ENCODE measurements at regions not wholly inside any gene's neighbourhood (a gene's known extent, or its start where the extent isn't known, plus 50 kb on each side); places are given as distances from the start of the nearest gene placed in this dataset.

DNA sequence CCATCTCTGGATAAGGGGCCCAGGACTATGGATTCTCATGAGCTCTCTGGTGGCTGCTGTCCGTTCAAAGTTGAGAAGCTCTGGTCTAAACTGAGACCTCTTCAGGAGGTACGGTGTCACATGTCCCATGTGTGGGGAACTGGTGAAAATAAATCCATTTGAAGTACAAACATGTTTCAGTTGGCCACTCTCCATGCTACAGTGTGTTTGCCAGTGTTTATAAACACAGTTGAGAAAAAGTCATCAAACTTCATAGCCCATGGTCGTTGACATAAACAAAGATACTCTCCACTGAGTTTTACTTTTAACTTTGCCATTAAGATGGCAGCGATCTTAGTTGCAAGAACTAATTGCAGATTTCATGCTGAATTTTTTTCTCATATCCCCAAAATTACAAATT, 72.8 kb downstream of the PSMG1 start:
- DNase-seq (ENCODE audit: extremely low spot score): no peak
- ChIA-PET POLR2A (no interaction called here), CTCF (interaction anchor here (1.1 kb wide), 1 partner anchor 16 kb away, joined by 3 read pairs; no protein-coding TSS in a partner anchor)
- TF ChIP-seq, protein P1, sequence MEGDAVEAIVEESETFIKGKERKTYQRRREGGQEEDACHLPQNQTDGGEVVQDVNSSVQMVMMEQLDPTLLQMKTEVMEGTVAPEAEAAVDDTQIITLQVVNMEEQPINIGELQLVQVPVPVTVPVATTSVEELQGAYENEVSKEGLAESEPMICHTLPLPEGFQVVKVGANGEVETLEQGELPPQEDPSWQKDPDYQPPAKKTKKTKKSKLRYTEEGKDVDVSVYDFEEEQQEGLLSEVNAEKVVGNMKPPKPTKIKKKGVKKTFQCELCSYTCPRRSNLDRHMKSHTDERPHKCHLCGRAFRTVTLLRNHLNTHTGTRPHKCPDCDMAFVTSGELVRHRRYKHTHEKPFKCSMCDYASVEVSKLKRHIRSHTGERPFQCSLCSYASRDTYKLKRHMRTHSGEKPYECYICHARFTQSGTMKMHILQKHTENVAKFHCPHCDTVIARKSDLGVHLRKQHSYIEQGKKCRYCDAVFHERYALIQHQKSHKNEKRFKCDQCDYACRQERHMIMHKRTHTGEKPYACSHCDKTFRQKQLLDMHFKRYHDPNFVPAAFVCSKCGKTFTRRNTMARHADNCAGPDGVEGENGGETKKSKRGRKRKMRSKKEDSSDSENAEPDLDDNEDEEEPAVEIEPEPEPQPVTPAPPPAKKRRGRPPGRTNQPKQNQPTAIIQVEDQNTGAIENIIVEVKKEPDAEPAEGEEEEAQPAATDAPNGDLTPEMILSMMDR (IDR thresholded peaks at IDR 0.05; ENCODE audit: control extremely low read depth, extremely low read depth, low read depth, missing control alignments): no peak

DNA sequence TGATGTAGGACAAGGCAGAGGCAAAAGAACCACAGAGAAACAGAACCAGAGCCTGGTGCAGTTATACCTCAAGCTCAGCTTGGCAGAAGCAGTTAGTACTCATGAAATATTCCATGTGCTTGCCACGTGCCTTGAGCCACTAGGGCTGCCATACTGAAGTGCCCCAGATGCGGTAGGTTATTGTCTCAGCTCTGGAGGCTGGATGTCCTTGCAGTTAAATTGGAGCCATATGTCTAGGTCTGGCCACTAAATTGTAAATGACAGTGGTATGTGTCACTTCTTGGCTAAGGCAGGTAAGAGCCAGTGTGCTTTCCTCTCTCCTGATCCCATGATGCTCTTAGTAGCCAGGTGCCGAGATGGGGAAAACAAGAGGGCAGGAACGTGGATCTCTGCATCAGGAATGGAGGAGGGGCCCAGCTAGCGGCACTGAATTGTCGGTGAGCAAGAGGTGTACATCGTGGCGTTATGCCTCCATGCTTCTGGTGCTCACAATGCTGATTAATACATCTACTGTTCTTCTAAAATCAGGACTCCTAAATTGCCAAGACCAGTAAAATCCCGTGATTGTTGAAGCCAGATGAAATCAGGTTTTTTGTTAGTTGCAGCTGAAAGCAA, 73.5 kb downstream of the PSMG1 start:
- TF ChIP-seq, protein P1 (IDR thresholded peaks at IDR 0.05; ENCODE audit: control extremely low read depth, extremely low read depth, low read depth, missing control alignments): no peak
- DNase-seq (ENCODE audit: extremely low spot score): no peak
- ChIA-PET CTCF (interaction anchor here (1.1 kb wide), 1 partner anchor 17 kb away, joined by 3 read pairs; no protein-coding TSS in a partner anchor), POLR2A (no interaction called here)

DNA sequence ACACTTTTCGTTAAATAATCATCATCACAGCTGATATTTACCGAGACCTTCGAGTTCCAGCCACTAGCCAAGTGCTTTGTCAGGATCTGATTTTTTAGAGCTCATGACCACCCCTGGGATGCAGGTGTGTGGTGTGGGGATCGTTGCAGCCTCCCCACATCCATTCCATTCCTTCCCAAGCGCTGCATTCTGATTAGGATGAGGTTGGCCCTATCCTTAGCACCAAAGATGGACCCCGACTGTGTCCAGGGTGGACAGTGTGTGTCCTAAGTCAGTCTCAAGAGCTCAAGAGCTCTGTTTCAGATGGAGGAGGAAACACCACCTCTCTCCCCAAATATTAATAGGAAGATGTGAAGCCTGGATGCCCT, 74.1 kb downstream of the PSMG1 start:
- CTCF ChIA-PET: interaction anchor here (1.1 kb wide), 1 partner anchor 17 kb away, joined by 3 read pairs; no protein-coding TSS in a partner anchor
- TF ChIP-seq, protein P1 (IDR thresholded peaks at IDR 0.05; ENCODE audit: control extremely low read depth, extremely low read depth, low read depth, missing control alignments): no peak
- POLR2A ChIA-PET: no interaction called here
- DNase-seq (ENCODE audit: extremely low spot score): no peak

DNA sequence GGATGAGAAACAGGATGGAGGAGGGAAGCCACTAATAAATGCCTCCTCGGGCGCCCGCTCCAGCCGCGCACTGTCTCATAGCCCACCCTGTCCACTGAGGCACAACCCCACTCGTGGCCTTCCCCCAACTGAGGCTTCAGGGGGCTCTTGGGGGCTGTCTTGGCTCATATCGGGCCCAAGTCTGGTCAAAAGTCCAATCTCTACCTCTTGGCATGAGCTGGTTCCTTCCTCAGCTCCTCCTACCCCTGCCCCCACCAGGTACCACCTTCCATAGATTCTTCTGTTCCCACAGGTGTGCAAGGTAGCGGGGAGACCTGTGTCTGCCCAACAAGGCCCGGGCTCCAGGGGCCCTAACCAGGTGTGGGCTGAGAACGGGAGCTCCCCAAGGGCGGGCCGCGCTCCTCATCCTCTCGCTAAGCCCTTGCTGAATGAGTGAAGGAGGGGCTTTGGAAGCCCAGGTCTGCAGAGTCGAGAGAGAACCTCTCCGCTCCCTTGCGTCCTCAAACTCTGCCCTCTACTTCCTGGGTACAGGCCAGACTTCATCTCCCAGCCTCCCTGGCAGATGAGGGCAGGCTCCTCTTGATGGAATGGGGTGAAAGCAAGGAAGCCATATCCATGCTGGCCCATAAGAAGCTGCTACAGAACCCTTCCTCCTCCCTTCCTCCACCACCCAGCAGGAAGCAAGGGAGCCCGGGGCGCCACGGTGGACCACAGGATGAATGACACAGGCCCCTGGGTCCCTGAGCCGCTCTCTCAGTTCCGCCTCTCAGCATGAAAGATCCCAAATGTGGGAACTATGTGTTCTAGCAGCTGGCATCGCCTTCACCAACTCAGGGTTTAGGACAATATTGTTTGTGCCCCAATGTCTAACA, 74.7 kb downstream of the PSMG1 start:
- ChIA-PET CTCF (no interaction called here), POLR2A (no interaction called here)
- no peak for DNase-seq (ENCODE audit: extremely low spot score)
- TF ChIP-seq, protein P1 (IDR thresholded peaks at IDR 0.05; ENCODE audit: control extremely low read depth, extremely low read depth, low read depth, missing control alignments): no peak

DNA sequence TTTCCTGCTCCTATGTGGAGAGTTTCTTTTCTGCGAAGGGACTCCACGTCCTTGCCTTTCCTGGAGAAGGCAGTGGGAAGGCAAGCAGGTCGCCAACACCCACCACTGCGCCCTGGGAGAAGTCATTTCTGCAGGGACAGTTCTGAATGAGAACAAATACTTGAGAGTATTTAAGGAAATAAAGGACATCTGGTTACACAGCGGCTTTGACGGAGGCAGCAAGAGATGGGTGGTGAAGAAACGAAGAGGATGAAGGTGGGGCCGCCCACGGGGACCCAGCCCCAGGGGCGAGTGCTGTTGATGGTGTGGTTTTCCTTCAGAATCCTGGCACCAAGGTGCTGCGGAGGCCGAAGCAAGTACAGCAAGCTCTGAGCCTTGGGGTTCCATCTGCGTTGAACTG, 75.5 kb downstream of the PSMG1 start:
- POLR2A ChIA-PET: no interaction called here
- TF ChIP-seq, protein P1 (IDR thresholded peaks at IDR 0.05; ENCODE audit: control extremely low read depth, extremely low read depth, low read depth, missing control alignments): no peak

DNA sequence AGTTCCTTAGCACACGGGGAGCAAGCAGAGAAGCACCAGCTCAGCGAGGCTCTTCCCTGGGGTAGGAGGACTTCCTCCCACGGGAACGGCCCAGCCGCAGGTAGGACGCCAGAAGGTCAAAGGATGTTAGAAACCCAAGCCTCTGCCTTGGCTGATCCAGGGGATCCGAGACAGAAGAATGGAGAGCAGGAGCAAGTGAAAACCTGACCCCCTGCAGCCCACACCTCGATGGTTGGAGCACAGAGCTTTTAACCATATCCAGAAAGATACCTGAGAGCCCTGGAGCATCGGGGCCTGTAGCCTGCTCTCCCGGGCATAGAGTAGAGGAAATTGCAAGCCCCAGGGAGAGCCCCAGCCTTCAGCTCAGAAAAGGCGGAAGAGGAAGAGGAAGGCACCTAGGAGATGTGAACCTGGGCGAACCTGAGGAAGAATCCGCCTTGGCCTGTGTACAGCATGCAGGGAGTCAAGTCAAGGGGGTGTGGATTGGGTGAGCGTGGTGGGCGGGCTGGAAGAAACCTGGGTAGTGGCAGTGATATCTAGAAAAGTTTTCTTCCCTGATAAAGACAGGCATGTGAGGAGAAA, 76.3 kb downstream of the PSMG1 start:
- ChIA-PET CTCF (interaction anchor here (0.8 to 1.5 kb wide), 2 partner anchors 9 to 335 kb away, joined by 3 read pairs; no protein-coding TSS in a partner anchor), POLR2A (no interaction called here)
- no peak for DNase-seq (ENCODE audit: extremely low spot score)
- TF ChIP-seq, protein P1 (IDR thresholded peaks at IDR 0.05; ENCODE audit: control extremely low read depth, extremely low read depth, low read depth, missing control alignments): no peak

More for the DNA sequence above, 75.5 kb downstream of the PSMG1 start:
- no peak for DNase-seq (ENCODE audit: extremely low spot score)
- CTCF ChIA-PET: no interaction called here
